NB4 (cell line): ENCODE measurements at regions not wholly inside any gene's neighbourhood (a gene's known extent, or its start where the extent isn't known, plus 50 kb on each side); places are given as distances from the start of the nearest gene placed in this dataset.

Experiments used
- MAX ChIP-seq: IDR thresholded peaks from 2 replicates; pipeline ENCODE4 v1.6.1; 2011; ENCODE audit warnings: low read depth, low read length
- MYC ChIP-seq: IDR thresholded peaks from 2 replicates; pipeline ENCODE4 v1.6.1; 2011; ENCODE audit warnings: low read depth, low read length
- POLR2A ChIP-seq: IDR thresholded peaks from 2 replicates; pipeline ENCODE4 v1.6.1; 2011; ENCODE audit warnings: mild to moderate bottlenecking; ENCODE audit not compliant: insufficient read length; ENCODE audit errors: extremely low read depth
- TF ChIP-seq, protein P1 (sequence below): IDR thresholded peaks from one replicate; pipeline ENCODE4 v1.5.1; 2012; ENCODE audit warnings: low read depth, low read length

- TF ChIP-seq POLR2A (no peak), MYC (no peak), MAX (no peak)
- TF ChIP-seq, protein P1, sequence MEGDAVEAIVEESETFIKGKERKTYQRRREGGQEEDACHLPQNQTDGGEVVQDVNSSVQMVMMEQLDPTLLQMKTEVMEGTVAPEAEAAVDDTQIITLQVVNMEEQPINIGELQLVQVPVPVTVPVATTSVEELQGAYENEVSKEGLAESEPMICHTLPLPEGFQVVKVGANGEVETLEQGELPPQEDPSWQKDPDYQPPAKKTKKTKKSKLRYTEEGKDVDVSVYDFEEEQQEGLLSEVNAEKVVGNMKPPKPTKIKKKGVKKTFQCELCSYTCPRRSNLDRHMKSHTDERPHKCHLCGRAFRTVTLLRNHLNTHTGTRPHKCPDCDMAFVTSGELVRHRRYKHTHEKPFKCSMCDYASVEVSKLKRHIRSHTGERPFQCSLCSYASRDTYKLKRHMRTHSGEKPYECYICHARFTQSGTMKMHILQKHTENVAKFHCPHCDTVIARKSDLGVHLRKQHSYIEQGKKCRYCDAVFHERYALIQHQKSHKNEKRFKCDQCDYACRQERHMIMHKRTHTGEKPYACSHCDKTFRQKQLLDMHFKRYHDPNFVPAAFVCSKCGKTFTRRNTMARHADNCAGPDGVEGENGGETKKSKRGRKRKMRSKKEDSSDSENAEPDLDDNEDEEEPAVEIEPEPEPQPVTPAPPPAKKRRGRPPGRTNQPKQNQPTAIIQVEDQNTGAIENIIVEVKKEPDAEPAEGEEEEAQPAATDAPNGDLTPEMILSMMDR, result no peak
These were observed 564.0 kb upstream of the MEF2C start for GRCh38 chr5:89447027-89447426.
